Spinal cord (tissue), 9 donors: ENCODE measurements at regions not wholly inside any gene's neighbourhood (a gene's known extent, or its start where the extent isn't known, plus 50 kb on each side); places are given as distances from the start of the nearest gene placed in this dataset.

ENCODE experiments used
- DNase-seq, 6 donors: peaks; one replicate each; pipeline versions ENCODE4 v3.0.0 to v3.0.0-alpha.2; 2013 to 2015; ENCODE audit warnings: low spot score in 6 of 6, low read depth in 4 of 6
- H3K27ac ChIP-seq: one replicate; pipeline ENCODE4 v1.5.1; 2013; ENCODE audit warnings: low read depth, low read length, control low read depth
- H3K27me3 ChIP-seq: one replicate; pipeline ENCODE4 v1.6.1; 2013; ENCODE audit warnings: low read length; ENCODE audit not compliant: control insufficient read depth, insufficient read depth
- H3K36me3 ChIP-seq: one replicate; pipeline ENCODE4 v1.6.1; 2013; ENCODE audit warnings: low read length; ENCODE audit not compliant: control insufficient read depth, insufficient read depth
- H3K4me1 ChIP-seq: one replicate; pipeline ENCODE4 v1.6.1; 2013; ENCODE audit warnings: low read length; ENCODE audit not compliant: control insufficient read depth, insufficient read depth
- H3K4me3 ChIP-seq: one replicate; pipeline ENCODE4 v1.5.1; 2013; ENCODE audit warnings: low read depth, low read length, control low read depth
- H3K9me3 ChIP-seq: one replicate; pipeline ENCODE4 v1.6.1; 2013; ENCODE audit warnings: low read length; ENCODE audit not compliant: control insufficient read depth, insufficient read depth
- WGBS: methylation state at CpG from one replicate; pipeline ENCODE4 v1.1.5; 2013; ENCODE audit warnings: missing lambda C conversion rate; ENCODE audit not compliant: insufficient coverage; 5-methylcytosine and 5-hydroxymethylcytosine counted together
- donor health status: healthy.

DNA sequence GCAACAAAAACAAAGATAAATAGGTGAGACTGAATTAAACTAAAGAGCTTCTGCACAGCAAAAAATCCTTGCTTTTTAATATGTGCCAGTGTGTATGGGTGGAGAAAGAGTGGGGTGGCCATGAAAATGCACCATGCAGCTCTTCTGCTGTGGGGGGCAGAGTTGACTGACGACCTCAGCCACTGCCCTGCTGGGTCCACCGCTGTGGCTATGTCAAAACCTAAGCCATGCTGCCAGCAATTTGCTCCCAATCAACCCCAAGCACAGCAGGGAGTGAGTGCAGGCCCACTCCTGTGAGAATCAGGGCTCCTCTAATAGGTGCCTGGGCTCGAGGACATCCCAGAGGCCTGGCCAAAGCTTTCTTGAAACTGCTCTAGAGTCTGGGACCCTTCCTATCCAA lies 235.6 kb upstream of the RBBP8 start:
- 73% methylated on average over 2 of the region's 3 CpGs for WGBS

DNA sequence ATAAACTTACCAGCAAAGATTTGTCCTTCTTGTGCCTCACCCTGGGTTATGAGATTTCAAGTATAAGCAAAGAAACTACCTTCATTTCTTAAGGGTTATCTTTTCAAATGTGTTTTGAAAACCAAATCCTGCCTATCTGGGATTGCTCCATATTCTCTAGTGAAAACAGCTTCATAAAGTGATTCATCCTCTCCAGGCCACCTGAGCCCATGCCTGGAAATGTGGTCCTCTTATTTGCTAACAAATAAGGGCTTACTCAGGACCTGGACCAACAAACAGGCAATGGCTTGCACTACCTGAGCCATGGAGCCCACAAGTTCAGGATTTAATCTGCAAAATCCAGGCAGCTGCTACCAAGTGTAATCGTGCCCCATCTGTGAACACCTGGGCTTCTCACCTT lies 234.4 kb upstream of the RBBP8 start:
- Histone ChIP-seq H3K9me3 (no peaks in the 10 kb centered on the region), H3K4me3 (no peak overlapping the region), H3K27me3 (no peaks in the 10 kb centered on the region), H3K27ac (no peak overlapping the region), H3K36me3 (no peaks in the 10 kb centered on the region), H3K4me1 (no peaks in the 10 kb centered on the region)
- WGBS: 100% methylated on average over 1 of the region's 1 CpG
- DNase-seq: no peak

More for the DNA sequence above, 235.6 kb upstream of the RBBP8 start:
- no peak for DNase-seq
- Histone ChIP-seq H3K36me3 (no peaks in the 10 kb centered on the region), H3K27me3 (no peaks in the 10 kb centered on the region), H3K9me3 (no peaks in the 10 kb centered on the region), H3K4me3 (no peak overlapping the region), H3K27ac (no peak overlapping the region), H3K4me1 (no peaks in the 10 kb centered on the region)

DNA sequence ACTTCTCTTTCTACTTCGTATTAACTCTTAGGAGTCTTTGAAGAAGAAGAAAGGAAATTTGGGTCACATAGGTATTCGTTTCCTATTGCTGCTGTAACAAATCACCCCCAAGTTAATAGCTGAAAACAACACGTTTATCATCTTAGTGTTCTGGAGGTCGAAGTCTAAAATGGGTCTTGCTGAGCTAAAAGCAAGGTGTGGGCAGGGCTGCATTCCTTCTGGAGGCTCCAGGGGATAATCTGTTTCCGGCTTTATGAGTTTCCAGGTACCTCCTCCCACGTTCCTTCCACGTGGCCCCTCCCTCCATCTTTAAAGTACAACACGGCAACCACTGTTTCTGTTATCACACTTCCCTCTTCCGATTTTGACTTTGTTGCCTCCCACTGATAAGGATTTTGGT lies 233.5 kb upstream of the RBBP8 start:
- Histone ChIP-seq H3K9me3 (no peaks in the 10 kb centered on the region), H3K4me3 (no peak overlapping the region), H3K4me1 (no peaks in the 10 kb centered on the region), H3K36me3 (no peaks in the 10 kb centered on the region), H3K27ac (no peak overlapping the region), H3K27me3 (no peaks in the 10 kb centered on the region)
- DNase-seq: no peak
- WGBS: 85% methylated on average over 7 of the region's 9 CpGs

DNA sequence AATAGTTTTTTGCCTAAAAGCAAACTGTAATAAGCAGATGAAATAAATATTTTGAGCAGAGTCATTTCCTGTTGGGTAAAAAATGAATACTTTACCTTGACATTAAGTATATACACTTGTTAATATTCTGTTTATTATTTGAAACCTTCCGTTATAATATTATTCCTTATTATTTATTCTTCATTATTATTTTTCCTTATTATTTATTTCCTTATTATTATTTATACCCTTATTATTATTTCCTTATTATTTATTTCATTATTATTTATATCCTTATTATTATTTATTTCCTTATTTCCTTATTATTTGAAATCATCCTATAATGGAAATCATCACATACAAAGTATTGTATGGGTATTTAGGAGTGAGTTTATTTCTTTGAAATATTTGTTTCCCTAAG lies 232.2 kb upstream of the RBBP8 start:
- no CpG with 5 or more reads among the region's 1 CpG for WGBS
- H3K4me3 ChIP-seq: no peak overlapping the region
- H3K36me3 ChIP-seq: no peaks in the 10 kb centered on the region
- DNase-seq: no peak
- H3K4me1 ChIP-seq: no peaks in the 10 kb centered on the region
- no peaks in the 10 kb centered on the region for H3K27me3 ChIP-seq
- no peak overlapping the region for H3K27ac ChIP-seq
- no peaks in the 10 kb centered on the region for H3K9me3 ChIP-seq

GRCh38 chr18:22701326-22701725 lies 231.8 kb upstream of the RBBP8 start:
- no peaks in the 10 kb centered on the region for H3K36me3 ChIP-seq
- H3K27ac ChIP-seq: no peak overlapping the region
- H3K9me3 ChIP-seq: no peaks in the 10 kb centered on the region
- 60% methylated on average over 2 of the region's 6 CpGs for WGBS
- no peaks in the 10 kb centered on the region for H3K4me1 ChIP-seq
- no peak for DNase-seq
- H3K27me3 ChIP-seq: no peaks in the 10 kb centered on the region
- H3K4me3 ChIP-seq: no peak overlapping the region

- Histone ChIP-seq H3K36me3 (no peaks in the 10 kb centered on the region), H3K4me3 (no peak overlapping the region), H3K9me3 (no peaks in the 10 kb centered on the region), H3K4me1 (no peaks in the 10 kb centered on the region), H3K27ac (no peak overlapping the region), H3K27me3 (no peaks in the 10 kb centered on the region)
- no peak for DNase-seq
- WGBS: 73% methylated on average over 4 of the region's 4 CpGs
Measured at GRCh38 chr18:22701795-22702194, 231.3 kb upstream of the RBBP8 start.

DNA sequence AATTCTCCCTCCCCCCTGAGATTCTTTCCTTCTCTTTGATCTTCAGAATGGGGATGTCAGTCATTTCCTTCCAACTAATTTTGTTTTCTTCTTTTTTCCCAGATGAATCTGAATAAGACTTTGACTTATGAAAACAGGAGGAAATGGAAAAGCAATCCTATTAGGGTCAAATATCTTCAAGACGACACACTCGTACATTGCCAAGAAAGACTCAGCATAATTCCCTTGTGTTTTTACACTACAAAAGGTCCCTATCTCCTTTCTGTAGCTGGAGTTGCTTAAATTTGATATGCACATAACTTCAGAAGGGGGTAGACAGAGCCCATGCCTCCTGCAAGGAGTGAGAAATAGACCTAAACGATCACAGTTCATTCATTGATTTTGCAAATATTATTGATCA lies 230.3 kb upstream of the RBBP8 start:
- H3K36me3 ChIP-seq: no peaks in the 10 kb centered on the region
- DNase-seq: no peak
- H3K4me3 ChIP-seq: no peak overlapping the region
- H3K27ac ChIP-seq: no peak overlapping the region
- no peaks in the 10 kb centered on the region for H3K9me3 ChIP-seq
- WGBS: no CpG with 5 or more reads among the region's 3 CpGs
- H3K27me3 ChIP-seq: no peaks in the 10 kb centered on the region
- no peaks in the 10 kb centered on the region for H3K4me1 ChIP-seq

DNA sequence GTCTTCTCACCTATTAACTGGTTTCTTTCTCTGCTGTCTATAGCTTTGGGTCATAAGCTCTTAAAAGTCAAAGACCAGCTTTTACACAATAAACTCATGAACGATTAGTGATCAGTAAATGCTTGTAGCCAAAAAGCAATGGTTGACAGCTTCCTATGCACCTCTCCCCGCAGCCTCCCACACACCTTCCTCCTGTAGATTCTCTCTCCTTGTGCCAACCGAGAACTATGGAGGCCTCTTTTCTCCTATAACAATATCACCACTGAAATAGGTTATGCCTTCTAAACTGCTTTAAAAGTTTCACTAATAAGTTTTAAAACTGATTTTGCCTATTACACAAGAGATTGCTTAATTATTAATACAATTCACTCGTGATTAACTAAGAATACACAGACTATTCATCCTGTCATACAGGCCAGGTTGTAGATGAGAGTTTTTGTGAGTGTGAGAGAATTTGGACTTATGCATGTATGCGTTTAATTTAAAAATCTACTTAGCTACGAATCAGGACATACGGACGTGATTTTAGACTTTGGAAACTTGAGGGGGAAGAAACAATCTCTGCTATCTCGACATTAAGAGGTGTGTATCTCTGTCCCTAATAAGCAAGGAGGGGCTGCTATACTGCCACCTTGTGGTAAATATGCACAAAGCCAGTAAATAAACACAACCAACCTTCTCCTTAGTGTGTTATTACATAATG lies 229.1 kb upstream of the RBBP8 start:
- H3K27me3 ChIP-seq: no peaks in the 10 kb centered on the region
- WGBS: 97% methylated on average over 3 of the region's 9 CpGs
- no peaks in the 10 kb centered on the region for H3K4me1 ChIP-seq
- H3K36me3 ChIP-seq: no peaks in the 10 kb centered on the region
- DNase-seq: peak; percentile 18 to 84 (median 38)
- H3K9me3 ChIP-seq: no peaks in the 10 kb centered on the region
- H3K27ac ChIP-seq: no peak overlapping the region
- H3K4me3 ChIP-seq: no peak overlapping the region

DNA sequence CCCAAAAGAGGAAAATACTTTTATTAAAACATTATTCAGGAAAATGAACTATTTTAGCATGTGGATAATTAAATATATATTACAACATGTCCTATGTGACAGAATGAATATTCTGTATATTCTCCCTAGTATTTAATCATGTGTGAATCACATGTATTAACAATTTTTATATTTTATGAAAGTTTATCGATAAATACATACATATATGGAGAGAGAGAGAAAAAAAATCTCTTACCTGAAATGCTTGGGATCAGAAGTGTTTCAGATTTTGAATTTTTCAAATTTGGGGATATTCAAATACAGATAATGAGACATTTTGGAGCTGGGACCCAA lies 228.6 kb upstream of the RBBP8 start:
- no peak for DNase-seq
- Histone ChIP-seq H3K4me3 (no peak overlapping the region), H3K9me3 (no peaks in the 10 kb centered on the region), H3K27ac (no peak overlapping the region), H3K27me3 (no peaks in the 10 kb centered on the region), H3K36me3 (no peaks in the 10 kb centered on the region), H3K4me1 (no peaks in the 10 kb centered on the region)
- no CpG with 5 or more reads among the region's 1 CpG for whole genome bisulfite sequencing

GRCh38 chr18:22705328-22705727 lies 227.8 kb upstream of the RBBP8 start:
- no peak for DNase-seq

More at GRCh38 chr18:22705328-22705727, 227.8 kb upstream of the RBBP8 start:
- Histone ChIP-seq H3K36me3 (no peaks in the 10 kb centered on the region), H3K27me3 (no peaks in the 10 kb centered on the region), H3K4me3 (no peak overlapping the region), H3K27ac (no peak overlapping the region), H3K9me3 (no peaks in the 10 kb centered on the region), H3K4me1 (no peaks in the 10 kb centered on the region)
- WGBS: no CpG with 5 or more reads among the region's 1 CpG
